ENCODE measurements at regions not wholly inside any gene's neighbourhood (a gene's known extent, or its start where the extent isn't known, plus 50 kb on each side); places are given as distances from the start of the nearest gene placed in this dataset.

DNA sequence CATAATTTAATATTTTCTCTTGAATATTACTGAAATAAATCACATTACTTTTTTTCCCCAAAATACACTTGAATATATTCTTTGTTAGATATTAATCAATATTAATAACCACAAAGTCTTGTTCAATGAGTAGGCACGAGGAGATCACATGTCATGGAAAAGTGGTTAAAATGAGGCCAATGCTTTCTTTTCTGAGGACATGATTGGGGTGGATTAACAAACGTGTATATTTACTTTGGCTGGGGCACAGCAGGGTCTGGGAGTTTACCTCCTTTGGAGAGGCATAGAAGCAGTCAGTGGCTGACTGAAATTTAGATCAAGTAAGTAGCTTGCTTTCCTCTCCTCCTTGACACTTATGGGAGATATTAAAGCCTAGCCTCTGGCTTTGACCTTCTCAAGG is 664.3 kb upstream of the B3GALT2 start:
- TF ChIP-seq GATA2 (IDR thresholded peaks at IDR 0.05; ENCODE audit: low read depth, low read length) (no peak), GATA3 (IDR thresholded peaks at IDR 0.05; ENCODE audit: low read depth, low read length) (no peak)
